ENCODE measurements at regions not wholly inside any gene's neighbourhood (a gene's known extent, or its start where the extent isn't known, plus 50 kb on each side); places are given as distances from the start of the nearest gene placed in this dataset.

- TF ChIP-seq SIN3A (IDR thresholded peaks at IDR 0.05; ENCODE audit: borderline replicate concordance, insufficient read depth, low read length): no peak
- TF ChIP-seq FOXP2 (optimal IDR thresholded peaks at IDR 0.05; ENCODE audit: borderline replicate concordance, extremely low read depth, extremely low read length, insufficient read depth): no peak
- TF ChIP-seq TAF1 (IDR thresholded peaks at IDR 0.05; ENCODE audit: borderline replicate concordance, insufficient read depth, low read length): no peak
These were observed 135.7 kb downstream of the AASDH start for GRCh38 chr4:56251556-56251955.

GRCh38 chr4:56250776-56251175 is 136.5 kb downstream of the AASDH start:
- no peak for TF ChIP-seq POLR2AphosphoS5 (IDR thresholded peaks at IDR 0.05; ENCODE audit: low read depth, low read length)
- TF ChIP-seq FOXP2 (optimal IDR thresholded peaks at IDR 0.05; ENCODE audit: borderline replicate concordance, extremely low read depth, extremely low read length, insufficient read depth): no peak
- TF ChIP-seq REST (IDR thresholded peaks at IDR 0.05; ENCODE audit: insufficient read depth in 1 of 2, low read depth in 2 of 2, low read length in 2 of 2): no peak
- no peak for TF ChIP-seq TAF1 (IDR thresholded peaks at IDR 0.05; ENCODE audit: borderline replicate concordance, insufficient read depth, low read length)
- TF ChIP-seq SIN3A (IDR thresholded peaks at IDR 0.05; ENCODE audit: borderline replicate concordance, insufficient read depth, low read length): no peak

GRCh38 chr4:56247646-56248045 is 139.6 kb downstream of the AASDH start:
- no peak for TF ChIP-seq TAF1 (IDR thresholded peaks at IDR 0.05; ENCODE audit: borderline replicate concordance, insufficient read depth, low read length)
- no peak for TF ChIP-seq POLR2AphosphoS5 (IDR thresholded peaks at IDR 0.05; ENCODE audit: low read depth, low read length)
- no peak for TF ChIP-seq SIN3A (IDR thresholded peaks at IDR 0.05; ENCODE audit: borderline replicate concordance, insufficient read depth, low read length)
- TF ChIP-seq REST (IDR thresholded peaks at IDR 0.05; ENCODE audit: insufficient read depth in 1 of 2, low read depth in 2 of 2, low read length in 2 of 2): no peak
- no peak for TF ChIP-seq FOXP2 (optimal IDR thresholded peaks at IDR 0.05; ENCODE audit: borderline replicate concordance, extremely low read depth, extremely low read length, insufficient read depth)

- TF ChIP-seq POLR2AphosphoS5 (IDR thresholded peaks at IDR 0.05; ENCODE audit: low read depth, low read length) (no peak), FOXP2 (optimal IDR thresholded peaks at IDR 0.05; ENCODE audit: borderline replicate concordance, extremely low read depth, extremely low read length, insufficient read depth) (no peak), SIN3A (IDR thresholded peaks at IDR 0.05; ENCODE audit: borderline replicate concordance, insufficient read depth, low read length) (no peak), REST (IDR thresholded peaks at IDR 0.05; ENCODE audit: insufficient read depth in 1 of 2, low read depth in 2 of 2, low read length in 2 of 2) (no peak), TAF1 (IDR thresholded peaks at IDR 0.05; ENCODE audit: borderline replicate concordance, insufficient read depth, low read length) (no peak)
These were observed 141.1 kb downstream of the AASDH start for GRCh38 chr4:56246233-56246610.

GRCh38 chr4:56245547-56246232 is 141.6 kb downstream of the AASDH start:
- no peak for TF ChIP-seq FOXP2 (optimal IDR thresholded peaks at IDR 0.05; ENCODE audit: borderline replicate concordance, extremely low read depth, extremely low read length, insufficient read depth)
- no peak for TF ChIP-seq TAF1 (IDR thresholded peaks at IDR 0.05; ENCODE audit: borderline replicate concordance, insufficient read depth, low read length)
- TF ChIP-seq SIN3A (IDR thresholded peaks at IDR 0.05; ENCODE audit: borderline replicate concordance, insufficient read depth, low read length): no peak
- TF ChIP-seq POLR2AphosphoS5 (IDR thresholded peaks at IDR 0.05; ENCODE audit: low read depth, low read length): no peak
- TF ChIP-seq REST (IDR thresholded peaks at IDR 0.05; ENCODE audit: insufficient read depth in 1 of 2, low read depth in 2 of 2, low read length in 2 of 2): no peak
